ENCODE measurements at regions not wholly inside any gene's neighbourhood (a gene's known extent, or its start where the extent isn't known, plus 50 kb on each side); places are given as distances from the start of the nearest gene placed in this dataset.
A peak's percentile ranks its signal among the peaks of the same experiment; 100 is the strongest.
"Not testable (repeated sequence)": the region's sequence is repeated elsewhere in the genome, so short reads cannot be mapped to it uniquely, and the experiment has no call there.

DNA sequence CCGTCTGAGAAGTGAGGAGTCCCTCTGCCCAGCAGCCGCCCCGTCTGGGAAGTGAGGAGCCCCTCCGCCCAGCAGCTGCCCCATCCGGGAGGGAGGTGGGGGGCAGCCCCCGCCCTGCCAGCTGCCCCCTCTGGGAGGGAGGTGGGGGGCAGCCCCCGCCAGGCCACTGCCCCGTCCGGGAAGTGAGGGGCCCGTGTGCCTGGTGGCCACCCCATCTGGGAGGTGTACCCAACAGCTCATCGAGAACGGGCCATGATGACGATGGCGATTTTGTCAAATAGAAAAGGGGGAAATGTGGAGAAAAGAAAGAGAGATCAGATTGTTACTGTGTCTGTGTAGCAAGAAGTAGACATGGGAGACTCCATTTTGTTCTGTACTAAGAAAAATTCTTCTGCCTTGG lies 208.8 kb downstream of the KDM5D start:
- not testable (repeated sequence) for DNase-seq

DNA sequence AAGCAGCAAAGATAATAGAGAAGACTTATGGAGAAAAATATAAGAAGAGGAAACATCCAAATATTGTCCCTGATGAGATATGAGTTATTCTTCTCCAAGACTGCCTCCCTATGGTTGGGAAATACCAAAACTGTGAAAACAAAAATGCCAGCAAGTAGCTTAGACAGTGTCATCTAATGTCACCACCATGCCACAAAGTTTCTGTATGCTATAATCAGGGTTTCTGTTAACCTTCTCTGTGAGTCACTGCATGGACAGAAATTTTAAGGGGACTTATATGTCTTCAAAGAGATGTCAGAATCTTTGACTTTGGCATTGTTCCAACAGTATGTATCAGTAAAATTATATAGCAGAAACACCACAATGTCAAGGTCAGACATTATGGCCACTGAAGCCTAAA lies 222.6 kb downstream of the KDM5D start:
- DNase-seq: no peak

DNA sequence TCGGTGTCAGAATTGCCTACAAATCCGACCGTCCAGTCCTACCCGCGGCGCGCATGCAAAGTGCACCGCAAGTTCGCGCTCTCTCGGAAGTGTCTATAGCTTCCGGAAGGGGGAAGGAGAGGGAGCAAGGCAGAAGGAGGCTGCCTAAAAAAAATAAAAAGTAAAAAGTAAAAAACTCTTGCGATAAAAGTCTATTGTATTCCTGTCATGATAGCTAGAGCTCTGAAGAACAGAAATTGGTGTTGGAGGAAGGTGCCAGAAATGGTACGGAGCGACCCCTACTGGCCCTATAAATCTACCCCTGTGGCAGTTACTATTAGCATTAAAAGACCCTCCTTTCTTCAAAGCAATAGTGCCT lies 241.5 kb downstream of the KDM5D start:
- DNase-seq: peak in 2 of 3 donors; percentile 12 to 14

DNA sequence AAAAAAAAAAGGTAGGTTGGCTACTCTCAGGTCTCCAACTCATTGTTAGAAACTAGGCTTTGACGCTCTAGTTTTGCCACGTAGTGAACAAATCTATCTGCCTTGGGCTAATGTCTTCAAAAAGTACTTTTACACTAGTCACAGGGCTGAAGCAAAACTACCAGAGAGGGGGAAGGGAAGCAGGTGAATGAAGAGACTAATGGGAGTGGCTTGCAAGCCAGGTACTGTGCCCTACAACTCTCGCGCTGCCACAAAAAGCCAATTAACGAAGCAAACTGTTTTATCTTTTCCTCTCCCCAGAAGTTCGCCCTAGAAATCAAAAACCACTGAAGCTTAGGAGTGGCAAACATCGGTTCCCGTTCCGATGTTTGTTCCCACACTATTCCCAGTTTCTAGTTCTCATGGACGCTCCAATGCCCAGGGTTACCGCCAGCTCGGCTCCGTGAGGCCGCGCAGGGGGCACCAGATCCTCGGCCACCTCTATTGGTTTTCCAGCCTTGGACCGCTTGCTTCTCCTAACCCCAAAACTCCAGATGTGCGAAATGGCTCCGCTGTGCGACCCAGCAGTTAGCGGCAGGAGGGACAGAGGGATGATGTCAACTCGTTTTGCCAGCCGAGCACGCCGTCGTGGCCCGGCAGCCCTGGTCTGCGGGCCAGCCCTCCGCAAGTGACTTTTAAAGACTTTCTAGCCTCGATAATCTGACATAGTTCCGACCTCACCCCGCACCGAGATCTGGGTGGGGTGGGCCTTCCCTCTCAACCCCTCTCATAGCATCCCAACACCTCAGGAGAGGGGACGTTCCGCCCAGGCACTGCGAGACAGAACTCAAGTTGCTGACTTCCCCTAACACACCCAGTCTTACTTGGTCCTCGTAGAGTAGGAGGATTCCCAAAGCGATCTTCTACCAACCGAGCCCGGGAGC lies 242.1 kb downstream of the KDM5D start:
- peak in 1 of 3 donors; percentile 10 for DNase-seq

DNA sequence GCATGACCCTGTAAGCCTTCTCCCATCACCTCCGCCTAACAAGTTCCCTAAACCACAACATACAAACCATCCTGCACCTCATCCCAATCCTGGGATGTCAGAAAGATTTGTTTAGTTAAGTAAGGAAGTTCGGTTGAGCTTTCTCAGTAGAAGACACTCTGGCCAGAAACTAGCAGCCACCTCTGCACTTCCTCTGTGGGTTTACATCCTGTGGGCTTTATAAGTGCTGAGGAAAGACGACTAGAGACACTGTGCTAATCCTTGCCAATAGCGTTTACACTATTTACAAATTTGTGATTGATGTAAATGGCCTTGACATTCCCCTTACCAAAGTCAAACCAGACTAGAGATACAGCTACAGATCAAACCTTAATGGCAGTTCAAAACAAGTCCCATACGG lies 246.0 kb downstream of the KDM5D start:
- DNase-seq: no peak

DNA sequence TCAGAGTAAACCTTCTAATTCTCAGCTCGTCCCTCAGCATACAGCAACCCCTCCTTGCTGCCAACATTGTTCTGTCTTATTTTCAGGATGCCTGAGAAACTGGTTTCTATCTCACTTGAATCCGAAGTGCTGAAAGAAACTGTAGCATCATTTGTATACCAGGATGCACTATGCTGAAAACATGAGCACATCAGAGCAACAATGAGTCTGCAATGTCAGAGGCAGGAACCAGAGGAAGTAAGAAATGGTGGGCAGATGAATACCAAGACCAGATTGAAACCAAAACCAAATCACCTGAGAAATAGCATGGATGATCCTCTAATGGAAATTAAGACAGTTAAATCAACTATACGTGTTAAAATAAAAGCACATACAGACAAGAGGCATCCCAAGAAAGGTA lies 257.0 kb downstream of the KDM5D start:
- DNase-seq: no peak

DNA sequence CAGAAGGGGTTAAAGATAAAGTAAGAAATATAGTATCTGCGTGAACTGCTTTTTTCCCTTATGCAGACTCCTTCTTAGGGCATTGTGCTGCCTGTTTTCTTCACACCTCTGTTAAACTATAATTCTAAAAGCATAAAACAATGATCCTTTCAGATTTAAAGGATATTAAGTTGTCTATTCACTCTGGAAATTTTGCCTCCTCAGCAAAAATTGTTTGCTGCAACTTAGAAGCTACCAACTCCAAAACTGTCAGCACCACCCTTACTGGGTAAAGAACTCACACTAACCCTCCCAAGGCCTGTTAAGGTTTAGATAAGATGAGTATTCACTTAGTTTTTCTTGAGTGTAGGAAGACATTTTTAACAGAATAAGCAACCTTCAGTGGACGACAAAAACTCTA lies 259.5 kb downstream of the KDM5D start:
- no peak for DNase-seq

DNA sequence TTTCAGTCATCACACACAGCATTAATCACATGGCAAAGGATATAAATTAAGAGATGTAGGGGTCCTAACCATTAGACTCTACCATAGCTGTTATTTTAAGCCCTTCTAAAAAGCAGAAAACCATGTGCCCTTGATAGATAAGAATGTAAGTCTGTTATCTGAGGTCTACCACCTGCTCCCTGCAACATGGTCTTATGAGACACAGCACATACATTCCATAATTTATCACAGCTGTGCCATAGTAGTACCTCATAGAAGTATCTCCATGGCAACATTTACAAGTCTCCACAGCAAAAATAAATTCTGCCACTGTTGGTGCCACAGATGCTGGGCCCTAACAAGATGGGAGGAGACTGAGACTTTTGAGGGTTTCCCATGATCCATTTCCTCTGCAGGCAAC lies 265.4 kb downstream of the KDM5D start:
- DNase-seq: no peak

DNA sequence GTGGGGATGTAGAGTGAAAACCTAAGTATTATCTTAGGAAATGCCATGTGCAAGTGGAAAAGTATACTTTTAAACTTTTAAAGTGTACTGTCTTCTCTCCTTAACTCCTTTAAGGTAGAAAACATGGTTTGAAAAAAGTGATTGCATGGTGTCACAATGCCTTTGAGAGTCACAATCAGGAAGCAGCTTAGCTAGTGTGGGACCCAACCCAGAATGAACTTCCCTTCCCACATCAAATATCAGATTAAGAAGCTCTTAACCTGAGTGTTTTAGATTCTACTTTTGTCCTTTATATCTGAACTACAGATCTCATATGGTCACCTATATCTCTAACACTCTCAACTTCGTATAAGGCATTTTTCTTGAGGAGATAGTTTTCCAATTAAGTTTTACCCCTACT lies 266.6 kb downstream of the KDM5D start:
- DNase-seq: no peak

DNA sequence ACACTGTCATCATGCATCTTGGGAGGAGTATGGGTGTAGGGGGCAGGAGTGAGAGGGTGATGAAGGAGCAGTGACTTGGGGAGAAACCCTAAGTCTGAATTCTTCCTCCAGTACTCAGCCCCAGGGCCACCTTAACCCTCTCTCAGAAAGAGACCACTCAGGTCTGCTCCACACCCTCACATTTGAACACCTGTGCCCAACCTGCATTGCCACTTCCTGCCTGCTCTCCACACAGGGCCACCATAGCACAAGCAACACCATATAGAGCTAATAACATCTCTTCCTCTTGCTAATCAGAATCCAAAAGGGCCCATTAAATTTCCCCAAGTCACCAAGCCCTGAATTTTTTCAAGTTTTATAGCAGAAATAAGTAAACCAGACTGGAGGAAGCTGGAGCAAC lies 278.7 kb downstream of the KDM5D start:
- DNase-seq: no peak

DNA sequence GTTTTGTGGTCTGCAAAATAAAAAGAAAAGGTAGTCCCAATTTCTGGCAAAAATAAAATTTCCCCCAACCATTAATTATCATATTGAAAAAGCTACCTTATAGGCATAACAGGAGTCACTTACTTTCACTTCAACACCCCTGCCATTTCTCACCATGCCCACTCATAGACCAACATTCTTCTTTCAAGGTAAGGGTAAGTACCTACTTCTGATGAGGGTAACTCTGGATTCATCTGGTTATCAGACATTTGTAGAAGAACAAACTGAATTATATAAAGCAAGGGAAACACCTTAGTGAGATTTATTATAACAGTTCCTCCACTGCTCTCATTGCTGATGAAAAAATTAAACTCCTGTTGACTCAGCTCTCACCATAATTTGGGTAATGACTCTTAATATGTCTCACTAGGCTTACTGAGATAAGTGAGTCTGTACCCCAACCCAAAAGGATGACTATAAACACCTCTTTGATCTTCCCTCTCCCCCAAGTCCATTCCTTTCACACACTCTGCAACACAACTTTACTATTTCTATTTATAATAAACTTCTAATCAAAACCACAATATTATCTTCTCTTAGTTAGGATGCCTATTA lies 287.6 kb downstream of the KDM5D start:
- DNase-seq: no peak

DNA sequence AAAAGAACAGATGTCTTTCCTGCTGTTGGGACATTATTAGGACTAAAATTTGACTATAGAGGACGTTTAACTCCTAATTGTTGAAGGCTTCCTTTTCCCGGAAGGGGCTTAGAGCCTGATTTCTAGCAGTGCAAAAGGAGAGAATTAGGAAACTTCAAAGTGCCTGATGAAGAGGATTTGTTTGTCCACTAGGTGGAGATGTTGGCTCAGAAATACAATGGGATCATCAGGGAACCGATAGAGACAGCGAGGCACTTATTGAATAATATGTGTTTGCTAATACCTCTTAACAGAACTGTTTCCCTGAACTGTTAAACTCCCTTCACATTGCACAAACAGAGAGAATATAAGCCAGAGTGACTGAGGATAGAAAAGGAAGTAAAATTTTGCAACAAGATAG lies 311.5 kb downstream of the KDM5D start:
- peak; percentile 39 to 67 (median 47) for DNase-seq

DNA sequence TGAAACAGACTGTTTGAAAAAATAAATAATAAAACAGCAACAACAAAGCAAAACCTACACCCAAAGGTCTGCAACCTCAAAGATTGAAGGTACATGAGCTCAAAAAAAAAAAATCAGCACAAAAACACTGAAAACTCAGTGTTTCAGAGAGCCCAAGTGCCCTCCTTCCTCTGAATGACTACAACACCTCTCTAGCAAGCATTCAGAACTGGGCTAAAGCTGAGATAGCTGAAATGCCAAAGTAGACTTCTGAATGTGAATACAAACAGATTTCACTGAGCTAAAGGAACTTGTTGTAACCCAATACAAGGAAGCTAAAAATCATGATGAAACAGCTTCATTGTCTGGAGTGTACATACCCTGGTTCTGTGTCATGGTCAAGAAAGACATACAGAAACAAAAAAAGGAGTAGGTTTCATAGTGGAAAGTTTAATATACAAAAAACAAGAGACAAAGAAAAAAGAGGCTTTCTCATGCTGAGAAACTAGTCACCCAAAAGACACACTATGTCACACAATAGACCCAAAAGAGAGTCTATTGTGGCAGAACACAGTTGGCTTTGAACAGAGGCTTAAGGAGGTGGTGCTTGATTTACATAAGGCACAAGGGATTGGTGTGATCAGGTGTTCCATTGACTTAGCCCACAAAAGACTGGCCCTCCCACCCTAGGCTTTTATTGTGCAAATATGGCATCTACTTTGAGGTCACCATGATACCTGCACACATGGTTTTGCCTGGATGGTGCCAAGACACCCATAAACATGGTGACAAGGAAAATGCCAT lies 316.6 kb downstream of the KDM5D start:
- no peak for DNase-seq

DNA sequence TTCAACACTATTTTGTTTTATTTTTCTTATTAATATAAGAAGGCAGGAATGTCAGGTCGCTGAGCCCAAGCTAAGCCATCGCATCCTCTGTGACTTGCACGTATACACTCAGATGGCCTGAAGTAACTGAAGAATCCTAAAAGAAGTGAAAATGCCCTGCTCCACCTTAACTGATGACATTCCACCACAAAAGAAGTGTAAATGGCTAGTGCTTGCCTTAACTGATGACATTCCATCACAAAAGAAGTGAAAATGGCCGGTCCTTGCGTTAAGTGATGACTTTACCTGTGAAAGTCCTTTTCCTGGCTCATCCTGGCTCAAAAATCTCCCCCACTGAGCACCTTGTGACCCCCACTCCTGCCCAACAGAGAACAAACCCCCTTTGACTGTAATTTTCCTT lies 317.3 kb downstream of the KDM5D start:
- not testable (repeated sequence) for DNase-seq

DNA sequence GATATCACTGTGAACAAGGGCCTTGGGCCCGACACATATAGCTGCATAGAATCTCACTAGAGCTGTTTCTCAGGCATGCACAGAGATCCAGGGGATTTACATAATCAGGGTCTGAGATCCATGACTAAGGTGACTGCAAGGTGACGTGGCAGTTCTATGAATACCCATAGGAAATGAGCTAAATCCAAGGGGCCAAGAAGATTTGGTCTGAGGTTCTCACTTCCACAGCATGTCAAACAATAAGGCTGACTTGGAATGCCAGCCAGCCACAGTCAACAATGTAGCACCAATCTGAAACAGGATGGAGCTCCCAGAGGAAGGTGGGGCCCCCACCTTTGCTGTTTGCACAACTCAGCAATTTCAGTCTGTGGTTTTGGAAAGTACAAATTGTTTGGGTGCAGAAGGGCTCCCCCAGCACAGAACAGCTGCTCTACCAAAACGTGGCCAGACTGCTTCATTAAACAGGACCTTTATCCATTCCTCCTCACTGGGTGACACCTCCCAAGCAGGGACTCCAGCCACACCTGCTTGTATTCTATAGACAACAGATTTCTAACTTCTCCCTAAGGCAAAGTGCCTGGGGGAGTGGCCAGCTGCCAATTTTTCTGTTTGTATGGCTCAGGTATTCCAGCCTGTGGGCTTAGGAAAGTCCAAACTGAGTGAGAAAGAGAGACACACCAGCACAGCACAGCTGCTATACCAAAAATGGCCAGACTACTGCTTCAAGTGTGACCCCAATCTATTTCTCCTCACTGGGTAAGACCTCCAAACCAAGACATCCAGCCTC lies 333.4 kb downstream of the KDM5D start:
- DNase-seq: no peak

DNA sequence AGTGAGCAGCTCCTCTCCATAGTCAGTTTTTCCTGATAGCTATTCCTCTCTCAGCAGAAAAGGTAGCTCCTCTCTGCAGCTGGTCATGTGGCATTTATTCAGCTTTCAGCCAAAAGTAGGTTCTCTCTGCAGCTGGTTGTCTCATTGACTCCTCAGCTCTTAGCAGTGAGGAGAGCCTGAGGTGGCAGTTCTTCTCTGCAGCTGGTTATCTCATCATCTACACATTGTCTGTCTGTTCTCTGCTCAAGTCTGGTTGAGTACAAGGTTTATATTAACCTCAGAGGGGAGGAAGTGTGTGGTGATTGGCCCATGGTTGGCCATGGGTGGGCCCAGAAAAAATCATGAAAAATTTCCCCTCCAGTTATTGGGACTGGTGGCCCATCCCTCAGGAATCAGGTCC lies 338.3 kb downstream of the KDM5D start:
- no peak for DNase-seq

DNA sequence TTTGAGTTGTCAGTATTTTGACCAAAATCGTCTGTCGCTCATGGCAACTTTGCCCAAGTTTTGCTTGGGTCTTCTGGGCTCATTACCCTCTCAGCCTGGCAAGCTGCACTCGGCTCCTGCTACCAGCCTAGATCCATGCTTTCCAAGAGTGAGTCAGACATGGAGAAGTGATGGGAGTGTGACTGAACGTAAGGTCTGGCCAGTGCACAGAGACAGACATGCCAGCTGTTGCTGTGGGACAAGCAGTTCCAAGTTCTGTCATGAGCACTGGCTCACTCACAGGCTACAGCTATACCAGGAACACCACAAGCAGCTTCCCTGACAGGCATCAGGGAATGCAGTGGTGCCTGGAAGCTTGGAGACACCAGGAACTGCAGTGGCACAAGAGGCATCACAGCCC lies 338.9 kb downstream of the KDM5D start:
- no peak for DNase-seq

DNA sequence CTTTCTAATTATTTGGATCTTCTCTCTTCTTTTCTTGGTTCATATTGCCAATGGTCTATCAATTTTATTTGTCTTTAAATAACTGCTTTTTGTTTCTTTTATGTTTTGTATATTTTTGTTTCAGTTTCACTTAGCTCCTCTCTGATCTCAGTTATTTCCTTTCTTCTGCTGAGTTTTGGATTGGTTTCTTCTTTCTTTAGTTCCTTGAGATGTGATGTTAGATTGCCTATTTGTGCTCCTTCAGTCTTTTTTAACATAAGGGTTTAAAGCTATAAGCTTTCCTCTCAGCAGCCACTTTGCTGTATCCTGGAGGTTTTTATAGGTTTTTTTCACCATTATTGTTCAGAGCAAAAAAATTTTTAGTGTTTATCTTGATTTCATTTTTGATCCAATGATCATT lies 351.6 kb downstream of the KDM5D start:
- DNase-seq: no peak

DNA sequence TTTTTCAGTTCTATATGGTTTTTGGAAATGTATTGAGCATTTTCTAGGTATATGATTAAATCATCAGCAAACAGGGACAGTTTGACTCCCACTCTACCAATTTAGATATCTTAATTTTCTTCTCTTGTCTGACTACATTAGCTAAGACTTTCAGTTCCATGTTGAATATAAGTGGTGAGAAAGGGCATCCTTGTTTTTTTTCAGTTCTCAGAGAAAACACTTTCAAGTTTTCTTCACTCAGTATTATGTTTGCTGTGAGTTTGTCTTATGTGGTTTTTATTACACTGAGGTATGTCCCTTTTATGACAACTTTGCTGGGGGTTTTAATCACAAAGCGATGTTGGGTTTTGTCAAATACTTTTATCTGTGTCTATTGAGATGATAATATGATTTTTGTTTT lies 352.6 kb downstream of the KDM5D start:
- no peak for DNase-seq

DNA sequence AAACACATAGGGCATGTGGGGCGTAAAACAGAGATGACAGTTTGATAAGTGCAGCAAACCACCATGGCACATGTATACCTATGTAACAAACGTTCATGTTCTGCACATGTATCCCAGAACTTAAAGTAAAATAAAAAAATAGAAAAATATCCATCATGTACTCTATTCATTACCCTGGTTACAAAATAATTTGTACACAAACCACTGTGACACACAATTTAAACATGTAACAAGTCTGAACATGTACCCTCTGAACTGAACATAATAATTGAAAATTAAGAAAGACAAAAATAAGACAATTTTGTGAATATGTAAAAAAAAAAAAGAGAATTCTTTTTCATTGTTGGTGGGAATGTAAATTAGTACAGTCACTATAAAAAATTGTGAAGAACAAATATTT lies 379.2 kb downstream of the KDM5D start:
- DNase-seq: no peak

DNA sequence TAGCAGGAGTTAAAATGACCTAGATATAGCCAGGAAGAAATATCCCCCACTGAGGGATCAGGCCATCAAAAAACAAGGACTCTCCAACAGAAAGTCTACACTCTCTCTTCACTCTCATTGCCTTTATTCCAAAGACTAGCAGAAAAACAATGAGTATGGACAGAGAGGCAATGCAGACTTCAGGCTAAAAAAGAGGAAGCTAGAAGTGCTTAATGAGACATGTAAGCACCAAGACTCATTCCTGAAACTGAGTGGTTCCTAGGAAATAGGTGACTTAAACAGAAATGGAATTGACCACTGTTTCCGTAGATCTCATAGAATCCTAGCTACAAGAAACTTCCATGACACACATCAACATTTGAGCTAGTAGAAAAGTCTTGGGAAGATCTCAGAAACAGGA lies 387.3 kb downstream of the KDM5D start:
- no peak for DNase-seq

DNA sequence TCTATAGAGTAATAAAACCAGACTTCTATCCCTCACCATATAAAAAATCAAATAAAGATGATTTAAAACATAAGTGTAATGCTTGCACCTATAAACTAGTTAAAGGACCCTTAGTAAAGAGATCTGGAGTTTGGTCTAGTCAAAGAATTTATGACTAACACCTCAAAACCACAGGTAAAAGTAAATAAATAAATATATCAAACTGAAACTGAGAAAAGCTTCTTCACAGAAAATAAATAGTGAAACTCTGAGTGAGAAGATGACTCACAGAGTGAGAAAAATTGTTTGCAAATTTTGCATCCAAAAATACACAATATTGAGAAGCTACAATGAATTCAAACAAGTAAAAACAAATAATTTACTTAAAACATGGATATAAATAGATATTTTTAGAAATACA lies 387.8 kb downstream of the KDM5D start:
- DNase-seq: no peak

DNA sequence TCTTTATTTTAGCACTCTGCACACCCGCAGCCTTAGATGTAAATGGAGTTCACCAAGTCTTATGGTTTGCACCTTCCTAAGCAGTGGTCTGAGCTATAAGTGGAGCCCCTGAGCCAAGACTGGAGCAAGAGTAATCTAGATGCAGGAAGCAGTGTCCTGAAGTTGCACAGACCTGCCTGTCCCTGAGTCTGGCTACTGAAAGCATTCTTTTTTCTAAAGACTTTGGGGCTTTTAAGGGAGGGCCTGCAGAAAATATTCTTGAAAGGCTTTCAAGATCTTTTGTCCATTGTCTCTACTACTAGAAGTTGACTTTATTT lies 389.7 kb downstream of the KDM5D start:
- no peak for DNase-seq
